GM11168 (cell line): ENCODE measurements at regions not wholly inside any gene's neighbourhood (a gene's known extent, or its start where the extent isn't known, plus 50 kb on each side); places are given as distances from the start of the nearest gene placed in this dataset.
"Not testable (repeated sequence)": the region's sequence is repeated elsewhere in the genome, so short reads cannot be mapped to it uniquely, and the experiment has no call there.

Experiments used
- in situ Hi-C: fragments of 300-500 bp; cut with MboI; formaldehyde crosslinking; loops from one replicate; pipeline ENCODE4 v1.12.0; 2022; ENCODE audit warnings: low sequenced_read_pairs; ENCODE audit not compliant: unreplicated experiment

GRCh38 chr6:26224940-26225847, 138.0 kb downstream of the HFE start:
- in situ Hi-C loops = loop anchor here (25.0 kb wide), 1 partner anchor 912 kb away; a partner anchor contains a TSS

- in situ Hi-C loops = no loop called here
Observed at GRCh38 chr6:26225848-26226578, 138.8 kb downstream of the HFE start.

GRCh38 chr6:26226579-26226967, 138.4 kb upstream of the BTN3A2 start:
- in situ Hi-C loops = no loop called here

- in situ Hi-C loops = no loop called here
Observed at GRCh38 chr6:26230351-26230750, 134.6 kb upstream of the BTN3A2 start.

- in situ Hi-C loops = no loop called here
Observed at GRCh38 chr6:26231006-26231587, 133.9 kb upstream of the BTN3A2 start.

GRCh38 chr6:26232306-26232939, 132.6 kb upstream of the BTN3A2 start:
- in situ Hi-C loops = no loop called here

GRCh38 chr6:26232940-26233648, 131.9 kb upstream of the BTN3A2 start:
- in situ Hi-C loops = no loop called here

GRCh38 chr6:26233649-26234420, 131.2 kb upstream of the BTN3A2 start:
- in situ Hi-C loops = no loop called here

- in situ Hi-C loops = no loop called here
Observed at GRCh38 chr6:26234421-26235301, 130.3 kb upstream of the BTN3A2 start.

- in situ Hi-C loops = no loop called here
Observed at GRCh38 chr6:26235302-26235670, 129.7 kb upstream of the BTN3A2 start.

GRCh38 chr6:26239415-26239814, 125.6 kb upstream of the BTN3A2 start:
- in situ Hi-C loops = not testable (repeated sequence)

- in situ Hi-C loops = no loop called here
Observed at GRCh38 chr6:26240157-26241032, 124.6 kb upstream of the BTN3A2 start.

GRCh38 chr6:26241033-26241895, 123.7 kb upstream of the BTN3A2 start:
- in situ Hi-C loops = no loop called here

GRCh38 chr6:26243132-26243531, 121.9 kb upstream of the BTN3A2 start:
- in situ Hi-C loops = no loop called here

- in situ Hi-C loops = no loop called here
Observed at GRCh38 chr6:26243752-26244151, 121.2 kb upstream of the BTN3A2 start.

GRCh38 chr6:26246058-26246457, 118.9 kb upstream of the BTN3A2 start:
- in situ Hi-C loops = no loop called here
